ENCODE measurements at regions not wholly inside any gene's neighbourhood (a gene's known extent, or its start where the extent isn't known, plus 50 kb on each side); places are given as distances from the start of the nearest gene placed in this dataset.

DNA sequence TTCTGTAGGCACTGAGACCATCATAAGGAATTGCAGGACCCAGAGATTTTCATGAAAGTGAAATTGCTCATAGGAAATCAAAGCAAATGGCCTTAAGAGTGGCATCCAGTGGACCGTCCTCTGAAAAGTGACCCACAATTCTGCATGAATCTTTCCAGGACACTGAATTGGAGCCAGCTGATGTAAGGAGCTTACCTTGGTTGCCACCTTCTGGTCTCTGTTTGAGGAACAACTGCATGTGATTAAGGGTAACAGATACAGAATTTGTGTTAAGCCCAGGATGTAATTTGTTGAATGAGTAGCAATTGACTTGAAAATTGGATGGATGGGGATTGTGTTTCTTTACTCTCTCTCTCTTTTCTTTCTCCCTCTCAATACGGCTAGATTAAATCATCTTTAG is 49.9 kb upstream of the GAS1 start:
- FAIRE-seq (no peak), DNase-seq (ENCODE audit: insufficient read length, low spot score) (no peak)
- TF ChIP-seq, protein P1, sequence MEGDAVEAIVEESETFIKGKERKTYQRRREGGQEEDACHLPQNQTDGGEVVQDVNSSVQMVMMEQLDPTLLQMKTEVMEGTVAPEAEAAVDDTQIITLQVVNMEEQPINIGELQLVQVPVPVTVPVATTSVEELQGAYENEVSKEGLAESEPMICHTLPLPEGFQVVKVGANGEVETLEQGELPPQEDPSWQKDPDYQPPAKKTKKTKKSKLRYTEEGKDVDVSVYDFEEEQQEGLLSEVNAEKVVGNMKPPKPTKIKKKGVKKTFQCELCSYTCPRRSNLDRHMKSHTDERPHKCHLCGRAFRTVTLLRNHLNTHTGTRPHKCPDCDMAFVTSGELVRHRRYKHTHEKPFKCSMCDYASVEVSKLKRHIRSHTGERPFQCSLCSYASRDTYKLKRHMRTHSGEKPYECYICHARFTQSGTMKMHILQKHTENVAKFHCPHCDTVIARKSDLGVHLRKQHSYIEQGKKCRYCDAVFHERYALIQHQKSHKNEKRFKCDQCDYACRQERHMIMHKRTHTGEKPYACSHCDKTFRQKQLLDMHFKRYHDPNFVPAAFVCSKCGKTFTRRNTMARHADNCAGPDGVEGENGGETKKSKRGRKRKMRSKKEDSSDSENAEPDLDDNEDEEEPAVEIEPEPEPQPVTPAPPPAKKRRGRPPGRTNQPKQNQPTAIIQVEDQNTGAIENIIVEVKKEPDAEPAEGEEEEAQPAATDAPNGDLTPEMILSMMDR (IDR thresholded peaks at IDR 0.05; ENCODE audit: insufficient read depth, missing control alignments) = peak; percentile 20

DNA sequence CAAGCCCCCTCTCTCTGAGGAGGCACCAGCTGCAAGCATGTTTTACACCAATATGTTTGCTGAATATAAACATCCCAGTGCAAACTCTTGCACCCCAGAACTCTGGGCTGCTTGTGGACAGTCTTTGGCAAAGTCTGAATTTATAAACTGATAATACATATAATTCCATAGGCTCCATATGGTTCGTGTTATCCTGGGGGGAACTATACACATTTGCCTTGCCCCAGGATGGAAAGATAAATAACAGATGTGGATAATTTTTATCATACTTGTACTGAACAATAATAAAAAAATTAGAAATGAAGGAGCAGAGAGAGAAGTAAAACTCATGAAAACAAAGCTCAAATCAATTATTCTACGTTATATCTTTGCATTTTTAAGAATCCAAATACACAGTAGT is 50.6 kb upstream of the GAS1 start:
- FAIRE-seq (no peak), DNase-seq (ENCODE audit: insufficient read length, low spot score) (no peak)
- TF ChIP-seq, protein P1 (IDR thresholded peaks at IDR 0.05; ENCODE audit: insufficient read depth, missing control alignments) = no peak

DNA sequence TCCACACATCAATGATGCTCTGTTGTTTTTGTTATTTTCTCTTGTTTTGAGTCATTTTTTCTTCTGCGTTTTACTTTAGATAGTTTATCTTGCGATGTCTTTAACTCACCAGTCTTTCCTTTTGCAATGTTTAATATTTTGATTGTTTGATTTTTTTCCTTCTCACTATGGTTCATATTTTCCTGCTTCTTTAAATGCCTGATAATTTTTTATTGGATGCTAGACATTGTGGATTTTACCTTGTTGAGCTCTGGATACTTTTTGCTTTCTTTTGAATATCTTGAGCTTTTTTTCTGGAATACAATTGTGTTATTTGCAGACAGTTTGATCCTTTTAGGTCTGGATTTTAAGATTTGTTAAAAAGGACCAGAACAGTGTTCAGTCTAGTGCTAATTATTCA is 55.2 kb upstream of the GAS1 start:
- TF ChIP-seq, protein P1 (IDR thresholded peaks at IDR 0.05; ENCODE audit: insufficient read depth, missing control alignments) = no peak
- DNase-seq (ENCODE audit: insufficient read length, low spot score) = no peak
- FAIRE-seq = no peak

DNA sequence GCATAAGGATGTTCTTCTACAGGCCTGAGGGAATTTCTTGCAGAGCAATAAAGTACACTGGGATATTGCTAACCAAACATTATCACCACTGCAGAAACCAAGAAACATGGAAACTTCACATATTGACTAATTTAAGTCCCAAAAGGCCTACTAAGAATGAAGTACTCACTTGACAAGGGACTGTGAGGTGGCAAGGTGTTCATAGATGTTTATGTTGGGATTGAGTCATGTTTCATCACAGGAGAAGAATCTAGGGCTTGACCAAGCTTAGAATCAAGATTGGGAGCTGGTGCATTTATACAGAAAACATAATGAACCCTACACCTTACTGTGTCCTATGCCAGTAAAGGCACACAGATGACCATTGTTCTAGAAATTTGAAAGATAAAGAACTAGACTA is 56.7 kb upstream of the GAS1 start:
- no peak for FAIRE-seq
- no peak for DNase-seq (ENCODE audit: insufficient read length, low spot score)
- TF ChIP-seq, protein P1 (IDR thresholded peaks at IDR 0.05; ENCODE audit: insufficient read depth, missing control alignments) = no peak

DNA sequence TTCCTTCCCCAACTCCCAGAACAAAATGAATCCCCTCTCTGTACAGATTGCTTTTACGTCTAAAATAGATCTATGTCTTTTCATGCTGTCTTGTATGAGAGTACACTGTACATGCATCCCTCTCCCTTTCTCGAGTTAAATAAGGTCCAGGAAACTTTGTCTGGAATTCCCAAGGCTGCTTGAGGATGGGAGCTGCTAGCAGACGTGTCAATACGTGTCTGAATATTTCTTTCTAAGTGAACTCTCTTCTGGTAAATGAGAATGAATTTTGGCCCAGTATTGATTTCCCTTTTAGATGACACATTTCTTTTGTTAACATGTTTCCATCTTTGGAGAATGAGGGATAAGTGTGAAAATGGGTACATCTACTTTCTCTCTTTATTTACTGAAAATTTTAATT is 59.6 kb upstream of the GAS1 start:
- no peak for FAIRE-seq
- TF ChIP-seq, protein P1 (IDR thresholded peaks at IDR 0.05; ENCODE audit: insufficient read depth, missing control alignments) = no peak
- DNase-seq (ENCODE audit: insufficient read length, low spot score) = no peak

DNA sequence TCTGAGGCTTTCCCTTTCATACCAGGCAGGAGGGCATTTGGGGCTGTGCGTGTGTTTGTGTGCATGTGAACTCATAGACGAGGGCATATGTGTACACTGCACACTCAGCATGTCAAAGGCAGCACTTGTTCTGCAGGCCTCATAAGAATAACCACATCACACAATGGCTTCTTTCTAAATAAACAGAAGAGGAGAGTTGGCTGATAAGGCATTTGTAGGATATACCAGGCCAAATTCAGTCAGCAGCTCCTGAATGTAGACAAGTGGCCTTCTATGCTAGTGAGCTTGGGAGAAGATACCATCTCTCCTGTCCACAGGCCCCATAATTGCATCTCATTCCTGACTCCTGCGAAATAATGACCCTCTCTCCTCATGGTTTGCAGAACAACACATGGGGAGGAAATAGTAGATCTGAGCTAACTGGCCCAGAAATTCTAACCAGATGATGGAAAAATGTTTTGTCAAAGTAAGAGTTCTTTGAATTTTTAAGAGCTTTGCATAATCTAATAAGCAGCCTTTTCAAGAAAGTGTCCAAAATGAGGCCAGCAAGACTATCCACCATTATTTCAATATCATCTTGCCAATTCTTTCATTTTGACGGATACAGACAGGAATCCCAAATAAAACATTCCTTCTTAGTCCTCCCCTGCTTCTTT is 60.5 kb upstream of the GAS1 start:
- TF ChIP-seq, protein P1 (IDR thresholded peaks at IDR 0.05; ENCODE audit: insufficient read depth, missing control alignments) = no peak
- no peak for DNase-seq (ENCODE audit: insufficient read length, low spot score)
- no peak for FAIRE-seq

DNA sequence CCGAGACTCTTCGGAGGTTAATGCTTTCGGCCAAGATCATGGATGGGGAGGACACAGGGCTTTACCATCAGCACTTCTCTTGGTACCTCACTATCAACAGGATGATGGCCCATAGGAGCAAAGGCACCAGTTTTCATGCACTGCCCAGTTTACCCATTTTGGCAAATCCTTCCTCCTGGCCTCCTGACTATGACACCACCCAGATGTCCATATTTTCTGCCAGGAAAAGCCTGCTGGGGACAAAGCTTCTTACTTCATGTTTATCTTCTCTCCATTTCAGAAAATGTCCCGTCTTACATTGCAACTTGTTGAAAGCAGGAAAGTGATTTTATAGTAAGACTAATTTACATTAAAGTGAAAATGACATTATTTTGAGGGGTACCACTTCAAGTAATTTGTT is 61.4 kb upstream of the GAS1 start:
- FAIRE-seq (no peak), DNase-seq (ENCODE audit: insufficient read length, low spot score) (no peak)
- TF ChIP-seq, protein P1 (IDR thresholded peaks at IDR 0.05; ENCODE audit: insufficient read depth, missing control alignments) = no peak
